ENCODE measurements at regions not wholly inside any gene's neighbourhood (a gene's known extent, or its start where the extent isn't known, plus 50 kb on each side); places are given as distances from the start of the nearest gene placed in this dataset.
"Not testable (repeated sequence)": the region's sequence is repeated elsewhere in the genome, so short reads cannot be mapped to it uniquely, and the experiment has no call there.

DNA sequence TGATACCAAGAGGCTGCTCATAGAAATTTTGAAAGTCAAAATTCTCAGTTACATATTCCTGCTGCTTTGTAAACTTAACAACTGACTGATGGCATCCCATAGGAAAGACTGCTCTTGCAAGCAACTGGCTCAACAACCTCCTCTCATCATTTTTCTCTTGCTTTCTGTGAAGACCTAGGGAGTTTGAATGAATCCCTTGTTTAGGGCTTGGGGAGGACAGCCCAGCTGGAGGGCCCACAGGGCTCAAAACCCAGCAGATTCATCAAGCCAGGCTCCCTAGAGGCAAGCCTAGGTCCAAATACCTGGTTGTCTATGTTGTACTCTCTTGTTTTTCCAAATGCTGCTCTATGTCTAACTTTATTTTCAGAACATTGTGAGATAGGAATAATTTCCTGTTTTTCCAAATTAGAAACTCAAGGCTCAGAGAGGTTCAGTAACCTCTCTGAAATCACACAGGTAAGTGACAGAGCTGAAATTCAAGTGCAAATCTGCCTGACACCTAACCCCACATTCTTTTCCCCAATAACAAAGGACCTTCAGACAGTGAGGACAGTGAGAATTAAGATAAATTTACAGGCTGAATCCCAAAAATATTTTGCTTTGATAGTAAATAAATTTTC, 558.9 kb upstream of the KLF4 start (continued):
- TF ChIP-seq TCF7L2 (IDR thresholded peaks at IDR 0.05; ENCODE audit: borderline replicate concordance, extremely low read depth, insufficient read depth, insufficient read length), result no peak
- no peak for TF ChIP-seq JUND (IDR thresholded peaks at IDR 0.05)
- no peak for TF ChIP-seq CBX3 (IDR thresholded peaks at IDR 0.05; ENCODE audit: low read depth)
- no peak for TF ChIP-seq SRF (IDR thresholded peaks at IDR 0.05; ENCODE audit: low read depth)
- TF ChIP-seq SP1 (IDR thresholded peaks at IDR 0.05; ENCODE audit: low read depth), result no peak
- no peak for TF ChIP-seq EZH2 (IDR thresholded peaks at IDR 0.05)
- TF ChIP-seq POLR2A (IDR thresholded peaks at IDR 0.05; ENCODE audit: borderline replicate concordance, extremely low read depth, insufficient read depth, insufficient read length), result no peak
- TF ChIP-seq, protein P1, sequence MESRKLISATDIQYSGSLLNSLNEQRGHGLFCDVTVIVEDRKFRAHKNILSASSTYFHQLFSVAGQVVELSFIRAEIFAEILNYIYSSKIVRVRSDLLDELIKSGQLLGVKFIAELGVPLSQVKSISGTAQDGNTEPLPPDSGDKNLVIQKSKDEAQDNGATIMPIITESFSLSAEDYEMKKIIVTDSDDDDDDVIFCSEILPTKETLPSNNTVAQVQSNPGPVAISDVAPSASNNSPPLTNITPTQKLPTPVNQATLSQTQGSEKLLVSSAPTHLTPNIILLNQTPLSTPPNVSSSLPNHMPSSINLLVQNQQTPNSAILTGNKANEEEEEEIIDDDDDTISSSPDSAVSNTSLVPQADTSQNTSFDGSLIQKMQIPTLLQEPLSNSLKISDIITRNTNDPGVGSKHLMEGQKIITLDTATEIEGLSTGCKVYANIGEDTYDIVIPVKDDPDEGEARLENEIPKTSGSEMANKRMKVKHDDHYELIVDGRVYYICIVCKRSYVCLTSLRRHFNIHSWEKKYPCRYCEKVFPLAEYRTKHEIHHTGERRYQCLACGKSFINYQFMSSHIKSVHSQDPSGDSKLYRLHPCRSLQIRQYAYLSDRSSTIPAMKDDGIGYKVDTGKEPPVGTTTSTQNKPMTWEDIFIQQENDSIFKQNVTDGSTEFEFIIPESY (IDR thresholded peaks at IDR 0.05; ENCODE audit: extremely low read depth, insufficient replicate concordance, low read length), result no peak

DNA sequence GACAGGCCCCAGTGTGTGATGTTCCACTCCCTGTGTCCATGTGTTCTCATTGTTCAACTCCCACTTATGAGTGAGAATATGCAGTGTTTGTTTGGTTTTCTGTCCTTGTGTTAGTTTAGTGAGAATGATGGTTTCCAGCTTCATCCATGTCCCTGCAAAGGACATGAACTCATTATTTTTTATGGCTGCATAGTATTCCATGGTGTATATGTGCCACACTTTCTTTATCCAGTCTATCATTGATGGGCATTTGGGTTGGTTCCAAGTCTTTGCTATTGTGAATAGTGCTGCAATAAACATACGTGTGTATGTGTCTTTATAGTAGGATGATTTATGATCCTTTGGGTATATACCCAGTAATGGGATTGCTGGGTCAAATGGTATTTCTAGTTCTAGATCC, 558.2 kb upstream of the KLF4 start:
- H3K4me3 ChIP-seq (replicated peaks in 1 of 2; ENCODE audit: low read depth in 1 of 2, low read length in 2 of 2); RAD21 ChIA-PET (ENCODE audit: low non-redundant PET in 1 of 2, low total read pairs in 2 of 2, uncharacterized antibody in 2 of 2, unreplicated experiment in 2 of 2); H3K36me3 ChIP-seq (ENCODE audit: control insufficient read depth in 1 of 2, insufficient read depth in 2 of 2, low read length in 2 of 2); POLR2A ChIA-PET; H4K20me1 ChIP-seq (ENCODE audit: insufficient read depth); H3K9ac ChIP-seq (ENCODE audit: low read length); H2AFZ ChIP-seq (ENCODE audit: low read depth, low read length, poor library complexity, severe bottlenecking); H3K27me3 ChIP-seq (ENCODE audit: insufficient read depth, low read length); H3K79me2 ChIP-seq (ENCODE audit: insufficient read depth, low read length); CTCF ChIA-PET; H3K27ac ChIP-seq (ENCODE audit: low read depth, low read length); H3K9me2 ChIP-seq (ENCODE audit: insufficient read depth); BruUV-seq (replicated peaks); H3K9me3 ChIP-seq (ENCODE audit: control insufficient read depth in 1 of 2, insufficient read depth in 1 of 2, low read depth in 1 of 2, low read length in 2 of 2); DNase-seq (ENCODE audit: low read depth, low spot score); ATAC-seq; H3K4me2 ChIP-seq (ENCODE audit: low read length): not testable (repeated sequence)
- H3K4me1 ChIP-seq (ENCODE audit: control insufficient read depth in 1 of 2, insufficient read depth in 2 of 2, low read length in 2 of 2), result peaks cover 9 to 53% of the 10 kb centered on the region in 2 experiments
- intact Hi-C loops (cut with micrococcal nuclease), result loop anchor here (2.0 to 5.0 kb wide), 2 partner anchors 47 to 295 kb away; no protein-coding TSS in a partner anchor
- TF ChIP-seq CBX3 (IDR thresholded peaks at IDR 0.05; ENCODE audit: low read depth), result peak; percentile 11; the same call in 1 of the 2 replicates

Data from HCT116 (cell line).